ENCODE measurements at regions not wholly inside any gene's neighbourhood (a gene's known extent, or its start where the extent isn't known, plus 50 kb on each side); places are given as distances from the start of the nearest gene placed in this dataset.

DNA sequence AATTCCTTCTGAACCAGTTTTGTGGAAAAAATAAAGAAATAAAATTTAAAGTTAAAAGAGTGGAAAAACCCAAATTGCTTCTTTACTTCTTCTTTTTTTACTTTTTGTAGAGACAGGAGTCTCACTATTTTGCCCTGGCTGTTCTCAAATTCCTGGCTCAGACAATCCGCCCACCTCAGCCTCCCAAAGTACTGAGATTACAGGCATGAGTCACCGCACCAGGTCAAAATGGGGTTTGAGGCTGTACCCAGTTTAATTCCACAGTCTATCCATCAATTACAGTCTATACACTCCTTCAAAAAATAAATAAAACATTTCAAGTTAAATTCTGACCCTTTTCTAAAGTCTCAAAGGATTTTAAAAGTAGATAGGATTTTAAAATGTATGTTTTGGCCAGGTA is 120.3 kb downstream of the FAM161A start:
- no peaks in the 10 kb centered on the region for H3K9me3 ChIP-seq (ENCODE audit: insufficient read depth in 2 of 2, low read depth in 1 of 2, low read length in 1 of 2)
- H3K79me2 ChIP-seq (ENCODE audit: control insufficient read depth in 1 of 2, insufficient read depth in 2 of 2, low read length in 2 of 2), result no peaks in the 10 kb centered on the region
- H3K4me2 ChIP-seq (ENCODE audit: insufficient read depth in 1 of 2, low read depth in 2 of 2, low read length in 2 of 2), result no peak overlapping the region
- H4K20me1 ChIP-seq (replicated peaks in 1 of 2; ENCODE audit: control insufficient read depth in 1 of 2, insufficient read depth in 2 of 2, low read length in 2 of 2), result no peaks in the 10 kb centered on the region
- H3K4ac ChIP-seq (replicated peaks; ENCODE audit: insufficient read length, low read depth, low read length), result no peak overlapping the region
- no peak overlapping the region for H4K91ac ChIP-seq (replicated peaks; ENCODE audit: insufficient read length, low read length)
- CTCF ChIA-PET (ENCODE audit: partially characterized antibody), result no interaction called here
- no peak overlapping the region for H3K56ac ChIP-seq (replicated peaks; ENCODE audit: insufficient read length, low read depth, low read length)
- POLR2A ChIA-PET (ENCODE audit: partially characterized antibody), result no interaction called here
- H3K23me2 ChIP-seq (ENCODE audit: low read depth, low read length), result no peaks in the 10 kb centered on the region
- no peak for DNase-seq (ENCODE audit: low read depth in 1 of 2, low spot score in 2 of 2)
- H2BK15ac ChIP-seq (ENCODE audit: low read length), result no peak overlapping the region
- no peak overlapping the region for H3K18ac ChIP-seq (ENCODE audit: extremely low read depth, low read length)
- no peaks in the 10 kb centered on the region for H3K36me3 ChIP-seq (ENCODE audit: control insufficient read depth in 2 of 4, insufficient read depth in 4 of 4, low read length in 3 of 4)
- H4K8ac ChIP-seq (ENCODE audit: extremely low read depth, insufficient read depth, low read length), result no peak overlapping the region
- H2BK12ac ChIP-seq (ENCODE audit: low read depth, low read length), result no peak overlapping the region
- no peak for FAIRE-seq
- H2AK5ac ChIP-seq (ENCODE audit: low read depth, low read length), result no peak overlapping the region
- H3K9ac ChIP-seq (replicated peaks in 1 of 4; ENCODE audit: extremely low read depth in 1 of 4, low read depth in 3 of 4, low read length in 3 of 4), result no peak overlapping the region
- H2BK120ac ChIP-seq (replicated peaks; ENCODE audit: low read depth, low read length), result no peak overlapping the region
- no peak overlapping the region for H3K27ac ChIP-seq (ENCODE audit: low read depth, low read length)
- no peak overlapping the region for H2BK5ac ChIP-seq (ENCODE audit: low read depth, low read length)
- no peaks in the 10 kb centered on the region for H3K27me3 ChIP-seq (replicated peaks in 1 of 4; ENCODE audit: control insufficient read depth in 3 of 4, extremely low read depth in 1 of 4, insufficient read depth in 3 of 4, low read length in 3 of 4)
- no peak overlapping the region for H4K5ac ChIP-seq (ENCODE audit: insufficient read length, low read depth, low read length)
- no peaks in the 10 kb centered on the region for H3K79me1 ChIP-seq (ENCODE audit: low read depth, low read length)
- H3K4me3 ChIP-seq (ENCODE audit: extremely low read depth in 1 of 4, insufficient read depth in 2 of 4, low read depth in 3 of 4, low read length in 4 of 4), result no peak overlapping the region
- TF ChIP-seq CEBPB (IDR thresholded peaks at IDR 0.05; ENCODE audit: low read depth, low read length) (no peak), SP1 (IDR thresholded peaks at IDR 0.05; ENCODE audit: low read depth, low read length) (no peak), HDAC2 (IDR thresholded peaks at IDR 0.05; ENCODE audit: borderline replicate concordance in 1 of 2, low read depth in 2 of 2, low read length in 2 of 2) (no peak), KDM1A (IDR thresholded peaks at IDR 0.05; ENCODE audit: borderline replicate concordance, low read length) (no peak), CHD1 (IDR thresholded peaks at IDR 0.05; ENCODE audit: low read depth, low read length) (no peak), CREB1 (IDR thresholded peaks at IDR 0.05) (no peak), KDM4A (IDR thresholded peaks at IDR 0.05; ENCODE audit: low read depth, low read length, severe bottlenecking) (no peak), TBP (IDR thresholded peaks at IDR 0.05; ENCODE audit: low read depth, low read length) (no peak)
- TF ChIP-seq, protein P1, sequence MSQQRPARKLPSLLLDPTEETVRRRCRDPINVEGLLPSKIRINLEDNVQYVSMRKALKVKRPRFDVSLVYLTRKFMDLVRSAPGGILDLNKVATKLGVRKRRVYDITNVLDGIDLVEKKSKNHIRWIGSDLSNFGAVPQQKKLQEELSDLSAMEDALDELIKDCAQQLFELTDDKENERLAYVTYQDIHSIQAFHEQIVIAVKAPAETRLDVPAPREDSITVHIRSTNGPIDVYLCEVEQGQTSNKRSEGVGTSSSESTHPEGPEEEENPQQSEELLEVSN (IDR thresholded peaks at IDR 0.05), result no peak
- TF ChIP-seq, protein P2, sequence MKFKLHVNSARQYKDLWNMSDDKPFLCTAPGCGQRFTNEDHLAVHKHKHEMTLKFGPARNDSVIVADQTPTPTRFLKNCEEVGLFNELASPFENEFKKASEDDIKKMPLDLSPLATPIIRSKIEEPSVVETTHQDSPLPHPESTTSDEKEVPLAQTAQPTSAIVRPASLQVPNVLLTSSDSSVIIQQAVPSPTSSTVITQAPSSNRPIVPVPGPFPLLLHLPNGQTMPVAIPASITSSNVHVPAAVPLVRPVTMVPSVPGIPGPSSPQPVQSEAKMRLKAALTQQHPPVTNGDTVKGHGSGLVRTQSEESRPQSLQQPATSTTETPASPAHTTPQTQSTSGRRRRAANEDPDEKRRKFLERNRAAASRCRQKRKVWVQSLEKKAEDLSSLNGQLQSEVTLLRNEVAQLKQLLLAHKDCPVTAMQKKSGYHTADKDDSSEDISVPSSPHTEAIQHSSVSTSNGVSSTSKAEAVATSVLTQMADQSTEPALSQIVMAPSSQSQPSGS (IDR thresholded peaks at IDR 0.05; ENCODE audit: low read length), result no peak
- H3K4me1 ChIP-seq (replicated peaks in 1 of 4; ENCODE audit: control insufficient read depth in 3 of 4, insufficient read depth in 4 of 4, low read length in 3 of 4), result no peaks in the 10 kb centered on the region
- H3K23ac ChIP-seq (ENCODE audit: insufficient read length), result no peak overlapping the region
- WGBS, 2 experiments (ENCODE audit: extremely low coverage in 1 of 2, insufficient coverage in 1 of 2, insufficient read length in 1 of 2, insufficient replicate concordance in 2 of 2, low coverage in 1 of 2, low lambda C conversion rate in 2 of 2, missing lambda C conversion rate in 1 of 2), result 85% methylated on average over 2 of the region's 2 CpGs; no CpG with 5 or more reads in 1 of the 2 experiments
- H2AFZ ChIP-seq (ENCODE audit: low read length), result no peak overlapping the region
- no peak overlapping the region for H2BK20ac ChIP-seq (ENCODE audit: low read length)
- no peak overlapping the region for H3K14ac ChIP-seq (ENCODE audit: insufficient read length)

Measured in H1 (cell line).